ENCODE measurements at regions not wholly inside any gene's neighbourhood (a gene's known extent, or its start where the extent isn't known, plus 50 kb on each side); places are given as distances from the start of the nearest gene placed in this dataset.
"Not testable (repeated sequence)": the region's sequence is repeated elsewhere in the genome, so short reads cannot be mapped to it uniquely, and the experiment has no call there.

DNA sequence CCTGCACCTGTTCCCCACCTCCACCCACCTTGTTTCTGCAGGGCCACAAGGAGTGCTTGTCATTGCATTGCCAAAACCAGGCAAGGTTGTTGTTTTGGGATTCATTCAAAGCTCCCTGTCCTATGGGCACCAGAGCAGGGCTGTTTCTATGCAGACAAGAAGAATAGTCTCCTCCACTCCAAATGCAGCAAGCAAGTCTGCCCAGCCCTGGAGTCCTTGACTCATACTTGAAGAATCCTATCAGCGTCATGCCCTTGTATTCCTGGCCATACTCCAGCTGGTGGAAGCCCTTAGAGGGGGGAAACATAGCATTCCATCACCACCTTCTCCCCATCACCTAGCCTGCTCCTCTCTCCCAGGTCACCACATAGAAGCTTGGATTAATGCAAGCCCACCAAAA is 145.3 kb upstream of the ECI2 start:
- DNase-seq: no peak

DNA sequence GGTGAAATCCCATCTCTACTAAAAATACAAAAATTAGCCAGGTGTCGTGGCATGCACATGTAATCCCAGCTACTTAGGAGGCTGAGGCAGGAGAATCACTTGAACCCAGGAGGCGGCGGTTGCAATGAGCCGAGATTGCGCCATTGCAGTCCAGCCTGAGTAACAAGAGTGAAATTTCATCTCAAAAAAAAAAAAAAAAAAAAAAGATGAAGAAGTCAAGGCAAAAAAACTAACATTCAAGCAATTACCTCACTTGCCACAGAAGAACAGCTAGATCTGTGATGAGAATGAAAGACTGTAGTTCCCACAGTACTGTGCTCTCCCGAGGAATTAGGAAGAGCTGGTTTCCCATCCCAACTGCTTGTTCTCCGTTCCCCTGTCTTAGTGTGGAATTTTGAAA is 144.7 kb upstream of the ECI2 start:
- DNase-seq: no peak

DNA sequence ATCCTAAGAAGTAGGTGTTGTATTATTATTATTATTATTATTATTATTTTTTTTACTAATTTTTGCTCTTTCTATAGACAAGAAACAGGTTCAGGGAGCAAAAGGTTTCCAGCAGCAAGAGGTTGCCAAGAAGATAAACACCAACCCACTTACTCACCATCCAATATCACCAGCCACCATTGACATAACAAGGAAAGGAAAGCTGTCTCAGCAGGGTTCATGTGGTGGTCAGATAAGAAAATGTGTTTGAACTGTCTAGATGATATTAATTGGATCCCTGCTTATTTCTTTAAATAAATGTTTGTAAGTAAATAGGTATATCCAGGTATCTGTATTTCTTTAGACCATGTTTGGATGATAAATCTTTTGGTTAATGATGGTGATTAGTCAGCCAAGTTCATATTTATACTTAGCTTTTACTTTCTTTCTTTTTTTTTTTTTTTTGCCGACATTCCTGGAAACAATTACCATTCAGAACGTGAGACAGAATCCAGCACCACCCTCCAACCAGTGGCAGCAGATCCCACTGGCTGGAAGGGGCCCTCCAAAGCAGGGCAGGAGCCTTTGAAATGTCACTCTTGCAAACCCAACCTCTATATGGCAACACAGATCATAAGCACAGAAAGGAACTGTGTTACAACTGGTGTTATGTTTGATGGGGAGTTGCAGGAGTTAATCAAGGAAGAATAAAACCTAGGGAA is 139.2 kb upstream of the ECI2 start:
- DNase-seq: no peak

DNA sequence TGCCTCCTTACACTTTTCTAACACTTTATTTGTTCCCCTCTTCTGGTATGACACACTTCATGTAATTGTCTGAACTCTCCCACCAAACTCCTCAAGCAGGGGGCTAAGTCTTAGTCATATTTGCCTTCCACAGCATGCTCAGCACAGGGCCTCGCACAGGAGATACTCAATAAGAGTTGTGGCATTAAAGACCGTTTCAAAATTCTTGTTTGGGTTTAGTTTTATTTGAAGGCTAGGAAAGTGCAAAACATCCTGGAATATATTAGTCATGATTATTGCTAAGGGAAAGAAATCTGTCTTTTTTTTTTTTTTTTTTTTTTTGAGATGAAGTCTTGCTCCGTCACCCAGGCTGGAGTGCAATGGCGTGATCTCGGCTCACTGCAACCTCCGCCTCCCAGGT is 137.6 kb upstream of the ECI2 start:
- no peak for DNase-seq

DNA sequence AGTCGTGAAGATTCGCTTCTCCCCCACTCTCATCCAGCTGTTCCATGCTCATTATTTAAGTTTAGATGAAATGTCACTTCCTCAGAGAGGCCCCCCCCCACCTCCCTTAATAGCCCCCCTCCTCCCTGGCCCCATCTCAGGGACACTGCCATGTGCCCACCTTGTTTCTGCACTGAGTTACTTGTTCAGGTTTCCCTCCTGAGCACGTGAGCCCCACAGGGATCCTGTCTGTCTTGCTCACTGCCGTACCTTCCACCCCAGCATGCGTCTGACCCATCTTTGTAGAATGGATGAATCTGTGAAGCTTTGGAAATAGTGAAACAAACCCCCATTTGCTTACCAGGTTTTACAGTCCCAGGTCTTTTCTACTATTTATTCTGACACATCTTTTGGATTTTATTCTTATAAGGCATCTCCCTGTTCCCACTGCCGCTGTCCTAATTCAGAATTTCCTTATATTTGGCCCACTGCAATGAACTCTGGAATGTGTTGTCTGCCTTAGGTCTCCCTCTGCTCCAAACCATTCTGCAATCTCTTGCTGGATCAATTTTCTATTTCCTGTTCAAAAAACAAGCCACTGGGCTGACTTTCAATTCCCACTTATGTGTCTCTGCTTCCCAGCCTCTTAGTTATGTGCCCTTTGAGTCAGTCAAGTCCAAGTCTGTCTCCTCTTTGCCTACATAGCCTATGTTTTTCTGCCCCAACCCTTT is 136.5 kb upstream of the ECI2 start:
- DNase-seq: no peak

DNA sequence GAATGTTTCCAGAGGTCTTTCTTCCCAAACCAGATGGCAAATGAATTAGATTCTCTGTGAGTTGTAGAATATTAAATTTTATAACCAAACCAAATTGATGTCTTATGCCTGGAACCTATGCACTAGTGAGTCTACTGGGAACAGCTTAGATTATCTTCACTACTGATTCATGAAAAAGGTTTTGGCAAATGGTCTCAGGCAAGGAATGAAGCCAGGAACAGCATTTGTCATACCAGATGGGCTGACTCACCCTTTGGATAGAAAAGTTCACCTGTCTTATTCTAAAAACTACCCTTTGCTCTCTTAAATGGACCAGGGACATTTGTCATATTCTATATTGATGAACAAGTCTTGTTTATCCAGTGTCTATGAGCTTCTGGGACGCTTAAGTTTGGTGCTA is 135.4 kb upstream of the ECI2 start:
- DNase-seq: no peak

DNA sequence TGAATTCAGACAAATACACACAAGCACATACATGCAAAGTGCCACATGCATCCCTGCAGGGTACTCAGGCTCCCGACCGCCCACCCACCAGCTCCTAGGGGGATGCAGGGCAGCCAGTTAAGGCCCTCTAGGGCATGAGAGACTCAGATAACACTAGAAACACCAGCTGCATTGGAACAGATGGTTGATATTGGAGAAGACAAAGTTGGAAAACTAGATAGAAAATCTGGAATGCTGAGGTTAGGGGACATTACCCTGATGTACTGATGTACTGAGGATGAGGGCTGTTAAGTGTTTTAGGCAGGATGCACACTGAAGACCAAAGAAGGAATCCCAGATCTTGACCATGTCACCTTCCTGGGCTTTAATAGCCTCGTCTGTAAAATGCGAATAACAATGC is 134.6 kb upstream of the ECI2 start:
- no peak for DNase-seq

DNA sequence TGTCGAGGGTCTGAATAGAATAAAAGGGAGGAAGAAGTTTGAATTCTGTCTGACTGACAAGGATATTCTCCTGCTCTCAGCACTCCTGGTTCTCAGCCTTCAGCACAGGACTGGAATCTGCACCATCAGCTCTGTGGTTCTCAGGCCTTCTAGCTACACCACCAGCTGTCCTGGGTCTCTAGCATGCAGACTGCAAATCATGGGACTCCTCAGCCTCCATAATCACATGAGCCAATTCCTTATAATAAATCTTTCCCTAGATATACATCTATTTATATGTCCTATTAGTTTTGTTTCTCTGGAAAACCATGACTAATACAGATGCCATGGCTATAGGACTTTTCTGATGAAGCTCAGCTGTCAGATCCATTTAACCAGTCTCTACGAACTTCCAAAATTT is 132.8 kb upstream of the ECI2 start:
- DNase-seq: no peak

DNA sequence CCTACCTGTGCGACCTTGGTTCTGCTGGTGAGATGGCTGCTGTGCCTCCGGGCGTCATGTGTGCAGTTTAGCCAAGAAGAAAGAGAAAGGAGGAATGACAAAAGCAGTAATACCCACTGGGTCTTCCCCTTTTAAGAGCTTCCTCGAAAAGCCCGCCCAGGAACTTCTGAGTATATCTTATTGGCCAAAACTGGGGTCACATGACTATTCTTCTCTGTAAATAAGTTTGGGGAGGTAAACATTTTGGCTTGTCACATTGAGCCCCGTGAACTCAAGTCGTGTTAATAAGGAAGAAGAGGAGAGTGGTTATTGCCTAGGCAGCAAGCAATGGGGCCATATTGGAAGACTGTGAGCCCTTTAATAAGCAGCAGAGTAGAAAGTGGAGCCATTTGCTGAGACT is 130.4 kb upstream of the ECI2 start:
- no peak for DNase-seq

DNA sequence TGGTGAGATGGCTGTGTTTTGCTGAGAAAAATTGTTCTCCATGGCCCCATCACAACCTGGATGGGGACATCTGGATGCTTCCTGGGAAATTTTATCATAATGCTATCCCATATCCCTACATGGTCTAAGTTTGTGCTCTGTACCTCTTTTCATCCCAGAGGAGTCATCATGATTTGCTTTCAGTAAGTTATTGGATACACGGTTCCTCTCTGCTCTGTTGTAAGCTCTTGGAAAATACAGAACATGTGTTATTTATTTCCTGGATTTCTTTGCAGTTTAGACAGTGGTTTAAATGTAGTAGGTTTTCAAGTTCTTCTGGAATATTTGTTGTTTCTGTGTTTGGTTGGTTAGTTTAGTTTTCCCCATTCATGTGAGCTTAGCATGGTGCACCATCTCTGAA is 129.2 kb upstream of the ECI2 start:
- no peak for DNase-seq

DNA sequence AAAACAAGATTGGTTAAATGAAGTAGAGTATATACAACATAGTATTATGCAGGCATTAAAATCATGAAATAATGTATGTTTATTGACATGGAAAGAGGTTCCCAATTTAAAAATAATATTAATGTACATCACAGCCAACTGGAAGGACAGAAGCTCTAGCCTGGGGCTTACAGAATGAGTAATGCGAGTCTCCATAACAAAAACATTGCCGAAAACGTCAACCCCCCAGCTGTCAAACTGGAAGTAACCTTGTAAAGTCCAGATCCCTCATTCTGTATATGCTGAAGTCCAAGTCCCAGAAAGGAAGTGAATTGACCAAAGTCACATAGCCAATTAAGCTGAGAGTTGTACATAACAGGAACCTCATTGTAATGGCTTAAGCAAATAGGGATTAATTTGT is 128.7 kb upstream of the ECI2 start:
- DNase-seq: no peak

DNA sequence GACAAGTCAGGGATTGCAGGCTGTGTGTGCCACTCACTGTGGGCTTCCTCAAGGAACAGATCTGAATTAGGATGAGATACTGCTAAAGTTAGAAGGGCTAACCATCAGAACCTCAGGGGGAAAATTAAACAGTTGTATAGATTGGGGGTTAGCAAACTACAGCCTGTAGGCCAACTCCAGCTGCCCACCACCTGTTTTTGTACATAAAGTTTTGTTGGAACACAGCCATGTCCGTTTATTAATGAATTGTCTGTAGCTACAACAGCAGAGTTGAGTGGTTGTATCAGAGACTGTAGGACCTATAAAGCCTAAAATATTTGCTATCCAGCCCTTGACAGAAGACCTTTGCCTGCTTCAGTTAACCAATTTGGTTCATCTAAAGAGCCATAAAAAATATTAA is 127.2 kb upstream of the ECI2 start:
- no peak for DNase-seq

DNA sequence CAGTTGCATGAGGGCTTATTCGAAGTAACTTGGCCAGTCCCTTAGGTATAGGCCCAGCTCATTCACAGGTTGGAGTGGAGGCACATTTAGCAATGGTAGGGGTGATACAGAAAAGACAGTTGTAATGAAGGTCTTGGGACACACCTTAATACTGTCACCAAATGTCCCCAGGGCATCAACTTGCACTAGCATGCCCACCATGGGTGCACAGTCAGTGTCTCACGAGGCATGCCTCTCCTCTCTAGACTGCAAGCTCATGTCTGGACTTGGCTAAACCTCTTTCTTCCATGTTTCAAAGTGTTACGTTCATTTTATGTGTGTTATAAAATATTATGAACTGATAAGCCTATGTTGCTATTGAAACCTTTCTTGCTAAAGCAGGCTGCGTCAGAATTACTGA is 124.0 kb upstream of the ECI2 start:
- DNase-seq: no peak

DNA sequence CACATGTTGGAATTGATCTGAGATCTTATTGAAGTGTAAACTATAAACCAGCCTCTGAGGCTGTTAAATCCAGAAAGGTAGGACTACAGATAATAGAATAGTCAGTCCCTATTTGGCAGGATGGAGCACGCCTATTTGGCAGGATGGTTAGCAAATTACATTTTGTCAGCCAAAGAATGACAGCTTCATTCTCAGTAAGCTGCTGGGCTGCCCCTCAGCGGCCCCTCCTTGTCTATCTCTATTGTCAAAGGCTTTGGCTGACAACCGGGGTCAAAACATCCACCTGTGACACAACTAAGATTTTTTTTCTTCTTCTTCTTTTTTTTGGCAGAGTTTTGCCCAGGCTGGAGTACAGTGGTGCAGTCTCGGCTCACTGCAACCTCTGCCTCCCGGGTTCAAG is 123.4 kb upstream of the ECI2 start:
- no peak for DNase-seq

DNA sequence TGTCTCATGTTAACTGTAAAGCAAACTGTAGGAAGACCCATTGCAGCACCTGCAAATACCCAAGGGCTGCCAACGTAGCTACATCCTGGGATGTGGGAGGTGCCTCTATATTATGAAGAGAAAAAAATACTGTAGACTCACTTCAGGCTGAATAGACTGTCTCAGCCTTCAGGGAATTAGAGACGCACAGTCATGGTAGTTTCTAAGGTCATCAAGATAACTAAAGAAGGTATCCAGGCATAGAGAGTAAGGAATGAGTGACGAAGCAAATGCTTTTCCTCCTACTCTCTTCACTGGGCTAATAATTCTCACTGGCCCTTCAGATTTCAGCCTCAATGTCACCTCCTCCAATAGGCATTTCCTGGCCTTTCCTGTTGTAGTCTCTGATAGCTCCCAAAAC is 121.6 kb upstream of the ECI2 start:
- no peak for DNase-seq

DNA sequence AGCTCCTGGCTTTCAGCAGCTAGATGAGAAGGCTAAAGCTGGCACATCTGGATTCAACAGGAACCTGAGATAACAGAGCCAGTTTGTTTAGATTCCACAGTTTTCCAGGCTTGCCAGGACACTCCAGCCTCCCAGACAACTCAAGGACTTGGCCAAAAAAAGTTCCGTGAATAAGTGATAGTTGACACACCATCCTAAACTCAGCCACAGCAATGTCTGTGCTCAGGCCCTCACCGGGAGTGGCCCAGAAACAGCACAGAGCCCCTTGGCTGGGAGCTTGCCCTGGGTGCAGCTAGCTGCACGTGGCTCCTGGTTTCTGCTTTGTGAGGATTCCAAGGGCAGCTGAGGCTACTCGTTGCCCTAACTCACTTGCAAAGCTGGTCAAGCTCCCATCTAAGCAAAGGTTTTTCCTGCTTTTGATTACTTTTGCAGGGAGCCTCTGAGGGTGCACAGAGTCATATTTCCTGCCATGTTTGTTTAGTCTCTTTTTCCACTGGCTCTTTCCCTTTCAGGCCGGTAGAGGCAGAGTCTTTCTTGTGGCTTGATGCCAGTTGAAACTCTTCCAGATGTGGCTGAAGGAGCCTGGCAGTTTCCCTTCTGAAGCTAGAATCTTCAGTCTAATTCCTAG is 118.3 kb upstream of the ECI2 start:
- DNase-seq: no peak

DNA sequence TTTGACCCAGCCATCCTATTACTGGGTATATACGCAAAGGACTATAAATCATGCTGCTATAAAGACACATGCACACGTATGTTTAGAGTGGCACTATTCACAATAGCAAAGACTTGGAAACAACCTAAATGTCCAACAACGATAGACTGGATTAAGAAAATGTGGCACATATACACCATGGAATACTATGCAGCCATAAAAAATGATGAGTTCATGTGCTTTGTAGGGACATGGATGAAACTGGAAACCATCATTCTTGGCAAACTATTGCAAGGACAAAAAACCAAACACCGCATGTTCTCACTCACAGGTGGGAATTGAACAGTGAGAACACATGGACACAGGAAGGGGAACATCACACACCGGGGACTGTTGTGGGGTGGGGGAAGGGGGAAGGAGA is 117.1 kb upstream of the ECI2 start:
- DNase-seq: not testable (repeated sequence)

DNA sequence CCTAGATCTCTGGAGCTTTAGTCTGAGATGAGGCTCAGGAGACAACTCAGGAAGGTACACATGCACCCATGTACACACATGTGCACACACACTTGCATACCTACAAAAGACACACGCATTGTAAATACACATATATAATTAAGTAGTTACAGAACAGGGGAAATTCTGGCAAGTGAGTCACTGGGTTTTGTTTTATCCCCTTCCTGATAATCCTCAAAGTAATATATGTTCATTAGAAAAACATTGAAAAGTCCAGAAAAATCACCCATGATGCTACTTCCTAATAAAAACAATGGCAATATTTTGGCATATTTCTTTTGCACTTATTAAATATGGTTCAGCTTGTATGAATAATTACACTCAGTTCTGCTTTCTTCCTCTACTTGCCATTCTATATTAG is 115.3 kb upstream of the ECI2 start:
- DNase-seq: no peak

DNA sequence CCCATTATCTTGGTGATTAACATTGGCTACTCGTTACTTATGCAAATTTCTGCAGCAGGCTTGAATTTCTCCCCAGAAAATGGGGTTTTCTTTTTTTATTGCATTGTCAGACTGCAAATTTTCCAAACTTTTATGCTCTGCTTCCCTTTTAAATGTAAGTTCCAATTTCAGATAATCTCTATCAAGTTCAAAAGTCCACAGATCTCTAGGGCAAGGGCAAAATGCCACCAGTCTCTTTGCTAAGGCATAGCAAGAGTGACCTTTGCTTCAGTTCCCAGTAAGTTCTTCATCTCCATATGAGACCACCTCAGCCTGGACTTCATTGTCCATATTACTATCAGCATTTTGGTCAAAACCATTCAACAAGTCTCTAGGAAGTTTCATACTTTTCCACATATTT is 108.5 kb upstream of the ECI2 start:
- DNase-seq: not testable (repeated sequence)

DNA sequence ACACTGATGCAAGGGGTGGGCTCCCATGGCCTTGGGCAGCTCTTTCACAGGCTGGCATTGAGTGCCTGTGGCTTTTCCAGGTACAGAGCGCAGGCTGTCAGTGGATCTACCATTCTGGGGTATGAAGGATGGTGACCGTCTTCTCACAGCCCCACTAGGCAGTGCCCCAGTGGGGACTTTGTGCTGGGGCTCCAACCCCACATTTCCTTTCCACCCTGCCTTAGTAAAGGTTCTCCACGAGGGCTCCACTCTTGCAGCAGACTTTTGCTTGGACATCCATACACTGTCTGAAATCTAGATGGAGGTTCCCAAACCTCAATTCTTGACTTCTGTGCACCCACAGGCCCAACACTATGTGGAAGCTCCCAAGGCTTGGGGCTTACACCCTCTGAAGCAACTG is 107.9 kb upstream of the ECI2 start:
- no peak for DNase-seq

DNA sequence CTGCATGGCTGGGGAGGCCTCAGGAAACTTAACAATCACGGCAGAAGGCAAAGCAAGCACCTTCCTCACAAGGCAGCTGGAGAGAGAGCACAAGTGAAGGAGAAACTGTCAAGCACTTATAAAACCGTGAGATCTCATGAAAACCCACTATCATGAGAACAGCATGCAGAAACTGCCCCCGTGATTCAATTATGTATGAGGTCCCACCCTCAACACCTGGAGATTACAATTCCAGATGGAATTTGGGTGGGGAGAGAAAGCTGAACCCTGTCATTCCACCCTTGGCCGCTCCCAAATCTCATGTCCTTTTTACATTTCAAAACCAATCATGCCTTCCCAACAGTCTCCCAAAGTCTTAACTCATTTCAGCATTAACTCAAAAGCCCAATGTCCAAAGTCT is 107.2 kb upstream of the ECI2 start:
- no peak for DNase-seq

DNA sequence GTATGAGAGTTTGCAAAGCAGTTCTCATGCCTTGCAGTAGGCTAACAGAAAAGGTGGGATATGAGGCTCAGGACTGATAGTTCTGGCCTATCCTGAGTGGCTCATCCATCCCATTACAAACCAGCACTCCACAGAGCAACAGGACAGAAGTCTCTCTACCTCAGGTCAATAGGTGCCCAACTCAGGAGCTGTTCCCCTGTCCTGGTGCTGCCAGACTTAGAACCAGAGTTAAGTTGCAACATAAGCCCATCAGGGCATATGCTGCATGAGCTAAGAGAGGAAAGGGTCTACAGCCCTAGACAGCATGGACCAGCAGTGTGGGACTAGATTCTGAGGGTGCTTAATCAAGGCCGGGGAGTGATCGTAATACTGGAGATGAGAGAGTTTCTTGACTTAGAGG is 104.8 kb upstream of the ECI2 start:
- no peak for DNase-seq

DNA sequence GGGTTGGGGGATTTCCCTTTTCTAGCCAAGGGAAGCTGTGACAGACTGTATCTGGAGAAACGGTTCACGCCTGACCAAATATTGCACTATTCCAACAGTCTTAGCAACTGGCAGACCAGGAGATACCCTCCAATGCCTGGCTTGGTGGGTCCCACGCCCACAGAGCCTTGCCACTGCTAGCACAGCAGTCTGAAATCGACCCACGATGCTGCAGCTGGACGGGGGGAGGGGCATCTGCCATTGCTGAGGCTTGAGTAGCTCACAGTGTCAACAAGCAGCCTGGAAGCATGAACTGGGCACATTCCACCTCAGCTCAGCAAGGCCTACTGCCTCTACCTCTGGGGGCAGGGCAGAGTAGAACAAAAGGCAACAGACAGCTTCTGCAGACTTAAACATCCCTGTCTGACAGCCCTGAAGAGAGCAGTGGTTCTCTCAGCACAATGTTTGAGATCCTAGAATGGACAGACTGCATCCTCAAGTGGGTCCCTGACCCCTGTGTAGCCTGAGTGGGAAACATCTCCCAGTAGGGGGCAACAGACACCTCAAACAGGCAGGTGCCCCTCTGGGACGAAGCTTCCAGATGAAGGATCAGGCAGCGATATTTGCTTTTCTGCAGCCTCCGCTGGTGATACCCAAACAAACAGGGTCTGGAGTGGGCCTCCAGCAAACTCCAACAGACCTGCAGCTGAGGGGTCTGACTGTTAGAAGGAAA is 89.9 kb upstream of the ECI2 start:
- DNase-seq: no peak

Data from NCI-H1436 treated with DMSO at 0.1 percent for 48 hours (cell line).